DMS53 treated with DMSO at 0.1 percent for 48 hours (cell line): ENCODE measurements at regions not wholly inside any gene's neighbourhood (a gene's known extent, or its start where the extent isn't known, plus 50 kb on each side); places are given as distances from the start of the nearest gene placed in this dataset.

Source experiments
- DNase-seq: peaks from one replicate; lab custom pipeline; 2025; ENCODE audit not compliant: unreplicated experiment; lab: John Stamatoyannopoulos, UW

DNA sequence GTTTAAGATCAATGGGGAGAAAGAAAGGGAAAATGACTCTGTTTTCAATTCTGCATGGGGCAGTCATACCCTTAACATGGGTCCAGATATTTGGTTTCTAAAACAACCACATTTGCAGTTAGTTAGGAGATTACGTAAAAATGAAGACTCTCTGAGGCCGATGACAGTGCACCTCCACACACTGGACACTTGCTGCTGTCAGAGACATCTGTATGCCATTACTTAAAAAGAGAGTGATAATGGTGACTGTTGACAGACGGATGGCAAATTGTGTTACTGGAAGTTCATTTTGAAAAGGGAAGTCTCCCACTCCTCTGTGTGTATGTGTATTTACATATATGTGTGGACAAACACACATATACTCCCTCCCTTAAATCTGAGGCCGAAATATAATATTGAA, 304.5 kb upstream of the SEMA6D start:
- DNase-seq = no peak

DNA sequence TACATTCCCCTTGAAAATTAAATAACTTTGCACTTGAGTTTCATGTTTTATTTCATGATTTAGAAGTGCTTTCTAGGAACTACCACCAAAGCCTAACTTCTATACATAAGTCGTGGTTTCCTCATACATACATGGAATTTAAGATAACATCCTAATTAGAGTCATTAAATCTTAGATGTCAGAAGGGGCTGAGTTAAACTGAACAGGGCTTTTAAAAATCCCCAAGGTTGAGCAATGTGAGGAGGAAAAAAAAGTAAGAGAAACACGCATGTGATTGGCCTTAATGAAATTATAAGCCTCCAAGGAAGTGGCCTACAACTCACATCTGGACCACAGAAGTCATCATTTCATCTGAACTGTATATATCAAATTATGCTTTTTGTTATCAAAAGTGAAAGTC, 303.1 kb upstream of the SEMA6D start:
- no peak for DNase-seq

DNA sequence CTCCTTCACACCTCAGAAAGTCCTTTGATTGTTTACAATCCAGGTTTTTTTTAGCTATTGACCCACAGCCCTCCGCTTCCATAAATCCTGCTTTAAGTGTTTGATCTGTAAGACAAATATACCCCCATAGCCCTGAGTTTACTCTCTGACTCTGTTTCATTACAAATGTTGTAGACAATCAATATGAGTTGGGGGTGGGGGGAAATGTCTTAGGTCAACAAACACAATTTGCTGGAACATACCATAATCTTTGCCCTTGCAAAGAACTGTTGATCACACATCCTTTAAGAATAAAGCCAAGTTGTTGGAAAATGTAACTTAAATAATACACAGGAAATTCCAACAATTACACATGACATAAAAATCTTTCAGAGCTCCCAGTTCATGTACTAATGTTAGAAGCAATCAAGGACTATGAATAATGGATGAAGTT, 301.8 kb upstream of the SEMA6D start:
- peak; percentile 23 for DNase-seq

DNA sequence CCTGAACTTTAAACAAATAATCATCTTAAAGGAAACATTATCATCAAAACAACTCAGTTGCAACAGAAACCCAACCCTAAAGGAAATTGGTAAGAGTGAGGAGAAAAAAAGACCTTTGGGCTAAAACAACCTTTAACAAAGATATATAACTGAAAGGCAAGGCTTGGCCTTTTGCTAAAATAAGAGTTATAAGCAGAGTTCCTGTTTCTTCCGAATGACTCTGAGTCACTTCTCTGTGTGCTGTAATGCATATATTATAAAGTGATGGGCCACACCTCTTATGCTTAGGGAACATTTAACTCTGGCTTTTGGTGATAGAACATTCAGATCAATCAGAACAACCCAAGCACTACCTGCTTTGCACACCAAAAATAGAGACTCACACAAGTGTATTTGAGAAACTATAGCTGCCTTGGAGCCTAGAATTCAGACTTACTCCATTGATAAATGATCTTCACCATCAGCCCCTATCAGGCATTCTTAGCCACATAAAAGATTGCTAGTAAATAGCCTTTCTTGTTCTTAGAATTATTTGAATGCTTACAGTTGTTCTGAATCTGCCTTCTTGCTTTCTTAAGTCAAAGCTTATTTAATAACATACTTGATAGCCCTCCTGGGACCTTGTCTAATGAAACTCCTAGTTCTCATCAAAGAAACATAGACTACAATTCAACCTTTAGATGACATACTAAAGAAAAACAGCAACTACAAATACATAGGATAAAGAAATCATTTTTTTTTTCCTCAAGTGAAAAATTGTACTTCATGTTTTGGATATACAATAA, 294.2 kb upstream of the SEMA6D start:
- no peak for DNase-seq

DNA sequence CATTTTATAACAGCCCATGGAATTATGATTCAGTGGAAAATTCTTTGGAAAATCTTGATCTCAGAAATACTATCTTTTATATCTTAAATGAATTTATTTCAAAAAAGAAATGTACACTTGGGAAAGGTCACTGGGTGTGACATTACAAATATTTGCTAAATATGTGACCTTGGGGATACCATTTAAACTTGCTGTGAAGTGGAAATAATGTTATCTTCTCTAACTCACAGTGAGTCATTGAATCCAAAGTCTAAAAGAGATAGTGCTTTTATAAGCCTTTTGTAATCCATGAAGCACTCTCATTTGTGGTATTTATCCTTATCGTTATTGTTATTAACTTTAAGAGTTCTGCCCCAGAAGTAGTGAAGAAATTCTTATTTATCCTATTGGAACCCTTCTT, 289.8 kb upstream of the SEMA6D start:
- no peak for DNase-seq

DNA sequence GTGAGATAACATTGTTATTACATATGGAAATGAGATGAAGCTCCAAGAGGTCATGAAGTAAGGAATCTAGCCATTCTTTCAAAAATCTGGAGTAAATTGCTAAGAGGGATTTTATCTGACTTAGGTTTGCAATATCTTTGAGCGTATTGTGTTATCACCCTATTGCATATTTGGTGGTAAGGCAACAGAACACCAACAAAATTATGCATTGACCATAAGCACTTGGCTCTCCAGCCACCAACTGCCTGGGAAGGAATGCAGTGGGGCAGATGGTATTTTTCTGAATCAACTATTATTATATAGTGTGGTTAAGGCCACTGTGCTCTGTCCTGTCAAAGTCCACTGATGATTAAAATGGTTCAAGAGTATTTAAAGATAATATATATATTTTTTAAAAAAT, 287.9 kb upstream of the SEMA6D start:
- DNase-seq = no peak

DNA sequence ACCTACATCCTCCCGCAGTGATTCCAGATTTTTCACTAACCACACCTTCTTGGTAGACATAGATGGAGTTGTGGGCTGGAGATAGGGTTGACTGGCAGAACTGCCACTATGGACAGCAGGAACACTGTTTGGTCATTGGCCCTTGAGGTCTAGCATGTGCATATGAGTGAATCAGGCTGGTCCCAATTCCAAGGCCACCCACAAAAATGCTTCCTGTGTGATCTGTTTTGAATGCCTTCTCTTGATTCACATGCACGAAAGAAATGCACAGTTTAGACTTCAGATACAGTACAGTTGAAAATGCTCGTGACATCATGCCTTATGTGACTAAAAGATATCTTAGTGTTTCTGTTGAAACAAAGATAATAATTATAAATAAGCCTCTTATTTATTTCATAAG, 285.8 kb upstream of the SEMA6D start:
- DNase-seq = no peak

DNA sequence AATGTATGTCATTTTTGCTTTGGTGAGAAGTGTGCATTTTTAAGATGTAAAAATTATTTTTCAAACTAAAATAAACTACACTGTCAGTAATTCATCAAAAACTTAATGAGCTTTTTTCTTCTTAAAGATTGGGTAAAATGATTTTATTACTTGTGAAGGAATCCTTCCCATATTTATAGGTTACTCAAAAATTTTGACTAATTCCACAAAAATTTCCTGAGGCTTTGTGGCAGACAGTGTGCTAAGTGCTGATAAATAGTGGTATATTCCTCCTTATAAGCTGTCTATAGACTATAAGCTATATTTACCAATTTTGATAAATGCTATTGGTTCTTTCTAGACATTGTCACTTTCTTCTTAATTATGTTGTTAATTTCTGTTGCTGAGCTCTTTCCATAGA, 284.5 kb upstream of the SEMA6D start:
- no peak for DNase-seq

DNA sequence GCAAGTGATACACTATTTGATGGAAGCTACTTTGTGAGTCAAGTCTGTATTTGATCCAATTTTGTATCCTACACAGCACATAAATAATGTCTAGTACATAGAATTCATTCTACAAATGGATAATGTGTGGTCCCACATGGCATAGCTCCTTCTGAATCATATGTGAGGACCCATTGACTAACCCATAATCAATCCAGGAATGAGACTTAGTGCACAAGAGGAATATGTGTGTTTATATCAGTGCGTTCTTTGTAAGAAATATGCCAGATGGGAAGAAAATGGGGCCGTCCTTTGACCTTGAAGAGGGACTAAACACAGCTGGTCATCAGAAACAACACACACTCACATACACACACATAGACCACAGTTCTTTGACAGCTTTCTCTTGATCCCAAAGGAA, 282.7 kb upstream of the SEMA6D start:
- no peak for DNase-seq

DNA sequence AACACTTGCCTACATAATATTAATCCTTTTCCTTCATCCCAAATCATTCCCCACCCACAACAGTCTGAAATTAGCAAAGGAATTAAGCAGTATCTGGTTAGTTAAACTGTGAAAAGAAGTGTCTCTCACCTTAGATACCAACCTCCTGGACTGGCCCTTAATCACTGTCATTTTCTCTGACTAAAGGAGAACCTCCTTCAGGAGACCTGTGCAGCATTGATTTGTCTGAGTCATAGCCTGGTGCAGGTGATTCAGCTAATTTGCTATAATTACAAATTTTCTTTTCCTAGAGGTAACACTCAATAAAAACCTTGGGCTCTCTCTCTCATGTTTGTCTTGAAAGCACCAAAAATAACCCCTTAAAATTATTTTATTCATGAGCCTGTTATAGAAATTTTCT, 279.8 kb upstream of the SEMA6D start:
- DNase-seq = no peak

DNA sequence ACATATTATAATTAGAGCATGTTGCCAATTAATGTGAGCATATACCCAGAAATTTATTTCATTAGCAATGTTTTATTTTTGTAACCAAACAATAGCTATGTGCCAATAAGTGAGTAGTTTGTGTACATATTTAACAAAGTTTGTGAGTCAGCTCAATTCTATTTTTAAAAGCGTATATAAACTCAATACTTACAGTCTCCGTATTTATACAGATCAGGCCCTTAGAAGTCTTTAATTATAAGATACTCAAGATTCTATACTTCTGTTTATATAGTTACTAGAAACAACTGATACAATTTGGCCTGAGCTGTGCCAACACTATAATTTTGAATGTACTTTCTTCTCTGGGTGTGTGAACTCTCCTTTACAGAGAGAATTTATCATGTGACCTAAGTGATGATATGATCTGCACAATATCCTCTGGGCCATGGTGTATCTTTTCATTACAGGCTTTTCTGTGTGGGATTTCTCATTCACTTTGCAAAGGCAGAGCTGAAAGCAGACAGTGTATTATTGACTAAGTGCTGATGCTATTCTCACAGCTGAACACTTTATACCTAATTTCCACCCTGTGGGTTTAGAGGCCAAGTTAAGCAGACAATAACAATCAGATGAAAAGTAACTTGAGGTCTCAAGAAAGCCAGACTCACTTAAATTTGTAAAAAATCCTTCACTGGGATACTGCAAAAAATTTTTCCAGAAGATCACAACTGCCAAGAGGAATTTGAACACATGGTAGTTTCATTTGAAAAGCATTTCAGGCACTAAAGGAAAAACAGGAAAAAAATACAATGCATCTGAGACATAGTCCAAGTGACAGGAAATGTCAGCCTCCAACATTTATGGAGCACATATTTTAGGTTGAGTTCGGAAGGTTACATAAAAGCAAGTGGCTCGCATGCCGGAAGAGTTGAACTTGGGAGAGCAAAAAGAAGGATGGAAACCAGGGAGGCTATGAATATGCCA, 277.9 kb upstream of the SEMA6D start:
- no peak for DNase-seq

DNA sequence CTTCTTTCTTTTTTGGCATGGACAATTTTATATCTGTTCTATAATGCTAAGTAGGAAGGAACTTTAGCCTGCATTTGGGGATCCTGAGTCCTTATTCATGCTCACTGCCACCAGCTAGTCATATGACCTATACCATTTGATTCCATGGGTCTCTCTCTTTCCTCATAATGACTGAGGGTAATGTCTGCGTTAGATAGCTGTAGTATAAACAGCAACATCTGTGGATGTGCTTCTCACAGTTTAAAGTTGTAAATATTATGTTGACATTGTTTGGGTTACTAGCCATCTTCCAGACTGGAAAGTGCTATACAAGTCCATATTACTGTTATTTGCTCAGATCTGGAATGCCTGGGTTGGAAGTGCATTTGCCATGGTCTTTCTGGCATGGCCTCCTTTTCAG, 274.9 kb upstream of the SEMA6D start:
- no peak for DNase-seq

DNA sequence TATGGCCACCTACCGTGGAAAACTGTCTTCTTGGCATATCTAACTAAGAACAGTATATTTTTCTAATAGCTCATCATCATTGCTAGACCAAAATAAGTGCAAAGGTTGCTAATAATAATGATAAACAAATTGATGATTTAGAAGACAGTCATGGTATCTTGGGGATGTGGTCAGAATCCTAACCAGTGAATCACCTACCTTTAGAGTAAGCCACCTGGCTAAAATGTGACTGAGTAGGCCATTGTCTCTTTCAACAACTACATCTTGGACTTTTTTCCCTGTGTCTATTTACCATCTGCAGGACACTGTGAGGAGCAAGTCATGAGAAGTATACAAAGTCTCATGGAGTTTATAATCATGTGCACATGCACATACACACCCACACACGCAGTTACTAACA, 273.5 kb upstream of the SEMA6D start:
- no peak for DNase-seq

DNA sequence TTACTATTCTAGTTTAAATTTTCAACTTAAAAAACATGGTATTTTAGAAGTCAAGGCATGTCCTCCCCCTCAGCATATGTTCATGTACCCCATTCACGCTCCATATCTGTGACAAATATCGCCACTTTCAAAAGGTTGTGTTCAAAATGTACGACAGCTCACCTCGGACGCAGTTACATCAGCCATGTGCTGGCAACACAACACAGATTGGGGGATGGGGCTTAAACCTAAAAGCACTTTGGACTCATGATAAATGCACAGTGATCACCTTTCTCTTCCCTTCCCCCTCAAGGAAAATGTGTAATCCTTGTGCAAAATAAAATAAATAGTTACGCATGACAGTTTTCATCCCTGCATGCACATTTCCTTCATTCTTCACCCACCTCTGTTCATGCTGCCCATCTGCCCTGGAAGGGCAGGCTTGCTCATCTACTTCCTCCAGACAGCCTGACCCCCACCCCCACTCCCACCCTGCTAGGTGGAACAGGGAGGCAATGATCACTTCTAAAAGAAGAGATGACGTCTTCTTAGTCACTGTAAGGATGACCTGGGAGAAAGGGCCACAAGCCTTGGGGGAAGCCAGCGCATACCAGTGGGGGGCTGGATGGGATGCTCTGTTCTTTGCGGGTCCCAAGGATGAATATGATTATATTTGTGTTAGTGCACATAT, 271.4 kb upstream of the SEMA6D start:
- DNase-seq = no peak

DNA sequence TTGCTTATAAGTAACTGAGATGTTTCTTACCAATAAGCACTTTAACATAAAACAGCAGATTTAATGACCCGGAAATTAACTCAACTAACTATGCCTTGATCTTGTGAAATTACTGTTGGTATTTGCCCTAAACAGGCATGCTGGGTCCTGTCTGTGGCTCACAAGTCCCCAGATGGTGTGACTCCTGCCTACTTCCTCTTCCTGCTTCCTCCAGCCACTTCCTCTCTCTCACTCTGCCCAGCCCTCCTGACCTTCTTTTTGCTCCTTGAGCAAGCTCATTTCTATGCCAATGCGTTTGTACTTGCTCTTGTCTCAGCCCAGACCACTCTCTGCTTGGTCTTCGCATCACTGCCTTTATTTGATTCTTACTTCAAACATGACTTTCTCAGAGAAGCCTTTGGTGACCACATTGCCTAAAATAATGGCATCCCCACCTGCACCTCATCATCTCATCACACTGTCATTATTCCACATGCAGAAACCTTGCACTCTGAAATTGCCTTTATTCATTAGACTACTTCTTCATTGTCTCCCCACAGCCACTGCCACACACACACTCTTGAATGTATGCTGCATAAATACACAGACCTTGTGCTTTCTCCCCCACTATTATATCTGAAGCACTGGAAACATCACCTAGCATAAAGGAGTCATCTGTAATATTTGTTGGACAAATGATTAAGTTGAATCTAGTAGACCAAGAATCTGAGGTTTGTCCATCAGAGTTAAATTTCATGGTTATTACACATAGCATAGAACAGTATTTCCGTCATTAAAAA, 256.3 kb upstream of the SEMA6D start:
- DNase-seq = no peak

DNA sequence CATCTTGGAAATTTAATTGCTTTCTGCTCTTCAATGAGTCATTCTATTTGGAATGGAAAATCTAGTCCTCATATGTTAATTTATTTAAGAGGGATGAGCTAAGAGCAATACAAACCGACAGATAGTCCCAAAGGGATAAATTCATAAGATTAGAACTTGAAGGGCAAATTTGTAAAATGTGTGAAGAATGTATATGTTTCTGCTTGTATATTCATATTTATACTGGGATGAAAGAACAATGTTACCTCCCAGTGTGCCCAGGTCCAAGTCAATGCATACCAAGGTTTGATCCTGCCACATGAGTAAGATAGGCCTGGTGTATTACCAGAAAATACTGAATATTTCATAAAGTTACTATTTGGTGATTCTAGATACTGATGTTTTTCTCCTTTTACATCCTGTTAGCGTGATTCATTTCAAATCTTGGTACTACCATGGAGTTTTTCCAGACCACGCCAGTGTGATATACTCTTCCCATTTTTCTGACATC, 255.6 kb upstream of the SEMA6D start:
- DNase-seq = no peak

DNA sequence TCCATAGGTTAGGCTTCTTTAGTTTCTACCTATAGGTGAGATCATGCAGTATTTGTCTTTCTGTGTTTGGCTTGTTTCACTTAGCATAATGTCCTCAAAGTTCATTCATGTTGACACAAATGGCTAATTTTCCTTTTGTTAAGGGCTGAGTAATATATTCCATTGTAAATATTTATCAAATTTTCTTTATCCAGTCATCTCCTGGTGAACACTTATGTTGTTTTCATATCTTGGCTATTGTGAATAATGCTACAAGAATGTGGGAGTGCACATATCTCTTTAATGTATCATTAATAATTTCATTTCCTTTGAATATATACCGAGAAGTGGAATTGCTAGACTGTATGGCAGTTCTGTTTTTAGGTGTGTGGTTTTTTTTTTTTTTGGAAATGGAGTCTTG, 250.9 kb upstream of the SEMA6D start:
- peak; percentile 50 for DNase-seq

DNA sequence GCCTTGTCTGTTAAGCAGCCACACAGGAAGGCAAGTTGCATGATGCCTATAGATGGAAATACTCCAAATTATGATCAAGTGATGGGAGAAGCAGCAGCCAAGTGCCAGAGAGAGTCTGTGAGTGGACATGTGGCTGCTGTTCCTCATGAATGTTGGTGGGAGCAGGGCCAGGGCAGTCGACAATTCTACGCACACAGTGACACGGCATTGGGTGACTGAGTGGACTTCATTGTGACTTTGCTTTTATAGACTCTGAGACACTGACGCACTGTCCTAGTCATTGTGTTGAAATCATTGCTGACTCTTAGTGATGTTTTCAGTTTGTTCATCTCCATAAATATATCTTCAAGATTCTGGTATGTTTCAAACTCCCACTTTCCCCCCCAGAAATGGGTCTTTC, 246.3 kb upstream of the SEMA6D start:
- no peak for DNase-seq

DNA sequence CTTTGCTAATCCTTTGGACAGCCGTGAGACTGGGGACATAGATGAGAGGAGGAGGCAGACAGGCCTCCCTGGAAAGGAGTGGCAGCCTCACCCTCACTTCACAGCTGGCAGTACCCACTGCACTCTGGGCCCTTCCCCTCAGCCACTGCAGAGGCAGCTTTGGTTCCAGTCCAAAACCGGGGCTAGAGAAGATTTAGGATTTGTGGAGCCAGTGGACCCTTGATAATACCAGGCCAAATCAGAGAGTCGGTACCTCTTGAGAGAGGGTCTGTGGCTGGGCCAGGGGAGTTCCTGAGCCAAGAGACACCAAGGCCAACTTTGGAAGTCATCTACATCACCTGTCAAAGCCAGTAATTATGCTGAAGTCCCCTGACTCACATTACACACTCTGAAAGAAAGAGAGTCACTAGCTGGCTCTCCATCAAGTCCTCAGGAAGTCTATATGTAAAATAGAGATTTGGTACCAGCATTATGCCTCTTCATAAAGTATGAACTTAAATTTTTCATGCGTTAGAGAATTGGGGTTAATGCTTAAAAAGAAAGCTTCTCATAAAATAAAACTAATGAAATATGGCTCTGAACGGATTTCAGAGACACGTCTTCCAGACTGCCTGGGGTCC, 244.1 kb upstream of the SEMA6D start:
- DNase-seq = no peak

DNA sequence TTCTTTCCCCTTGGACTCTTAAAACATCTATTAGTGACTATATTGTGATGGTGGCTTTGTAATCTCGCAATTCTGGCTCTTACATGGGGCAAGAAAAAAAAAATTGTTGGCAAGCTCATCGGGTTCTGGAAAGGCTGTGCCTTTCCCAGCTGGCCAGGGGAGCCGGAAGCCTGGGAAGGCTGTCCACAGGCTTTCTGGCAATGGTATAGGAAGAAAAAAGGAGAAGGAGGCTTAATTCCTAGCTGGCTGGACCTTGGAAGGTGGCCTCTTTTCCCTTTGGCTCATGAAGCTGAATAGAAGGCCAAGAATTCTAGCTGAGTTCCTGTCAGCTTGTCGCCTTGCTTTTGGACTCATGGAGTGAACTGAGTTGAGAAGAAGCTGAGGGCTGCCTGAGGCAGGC, 243.5 kb upstream of the SEMA6D start:
- DNase-seq = no peak
